Stimulated activated CD8-positive, alpha-beta memory T cell treated with anti-CD3 and anti-CD28 coated beads, Interleukin-4, amount 100 ng/mL, for 4 hours (primary cell): ENCODE measurements at regions not wholly inside any gene's neighbourhood (a gene's known extent, or its start where the extent isn't known, plus 50 kb on each side); places are given as distances from the start of the nearest gene placed in this dataset.
"Not testable (repeated sequence)": the region's sequence is repeated elsewhere in the genome, so short reads cannot be mapped to it uniquely, and the experiment has no call there.

ENCODE experiments used
- DNase-seq, 2 donors: peaks; one replicate each; pipeline ENCODE4 v3.0.0-alpha.2; 2020; ENCODE audit warnings: low read depth in 2 of 2, low spot score in 1 of 2

DNA sequence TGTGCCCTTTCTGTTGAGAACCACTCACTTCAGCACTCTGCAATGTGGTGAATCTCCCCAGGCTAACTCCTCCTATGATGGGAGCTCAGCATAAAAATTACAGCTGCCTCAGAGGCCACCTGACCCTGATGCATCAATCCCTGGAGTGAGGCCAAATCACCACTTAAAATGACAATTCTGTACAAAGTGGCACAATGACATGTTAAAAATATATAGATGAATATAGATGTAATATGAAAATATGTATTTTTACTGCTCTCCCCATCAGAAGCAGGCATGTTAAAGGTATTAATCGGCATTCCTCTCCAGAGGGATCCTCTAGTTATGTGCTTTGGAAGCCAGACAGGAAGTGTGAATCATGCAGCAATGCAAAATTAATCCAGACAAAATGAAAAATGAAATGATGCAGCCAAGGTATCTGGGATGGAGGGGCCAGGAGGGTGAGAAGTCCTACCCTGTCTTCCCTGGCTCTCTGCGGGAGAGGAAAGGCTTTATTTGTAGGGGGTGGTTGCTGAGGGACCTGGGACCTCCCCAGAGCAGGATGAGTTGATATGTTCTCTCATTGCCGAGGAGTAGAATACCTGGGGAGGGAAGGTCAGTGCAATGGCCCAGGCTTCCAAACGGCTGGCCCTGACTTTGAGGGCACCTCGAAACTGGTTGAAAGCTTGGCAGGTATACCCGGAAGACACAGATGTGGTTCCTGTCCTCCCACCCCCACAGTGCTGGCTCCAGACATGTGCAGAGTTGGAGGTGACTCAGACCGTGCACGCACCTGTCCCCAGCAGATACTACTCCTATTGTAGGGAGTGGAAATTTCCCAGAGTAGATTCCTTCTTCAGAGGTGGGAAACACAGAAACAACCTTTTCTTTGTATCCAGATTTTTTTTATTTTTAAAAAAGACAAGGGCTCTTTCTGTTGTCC, 347.9 kb upstream of the NCAM1 start:
- no peak for DNase-seq

DNA sequence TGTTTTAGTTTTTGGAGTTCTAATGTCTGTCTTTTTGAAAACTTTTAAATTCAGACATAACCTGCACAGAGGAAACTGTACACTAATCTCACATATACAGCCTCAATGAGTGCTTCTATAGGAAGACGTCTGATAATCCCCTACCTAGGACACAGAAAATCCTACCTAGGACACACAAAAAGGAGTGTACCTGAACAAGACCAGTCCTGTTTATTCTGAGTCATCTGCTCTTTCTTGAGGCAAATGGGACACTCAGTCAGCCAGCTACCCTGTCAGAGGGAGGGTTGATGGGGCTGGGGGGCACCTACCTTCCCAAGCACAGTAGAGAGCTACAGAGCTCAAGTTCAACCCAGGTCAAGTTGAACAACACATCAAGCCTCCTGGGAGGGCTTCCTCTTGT, 346.6 kb upstream of the NCAM1 start:
- DNase-seq = no peak

DNA sequence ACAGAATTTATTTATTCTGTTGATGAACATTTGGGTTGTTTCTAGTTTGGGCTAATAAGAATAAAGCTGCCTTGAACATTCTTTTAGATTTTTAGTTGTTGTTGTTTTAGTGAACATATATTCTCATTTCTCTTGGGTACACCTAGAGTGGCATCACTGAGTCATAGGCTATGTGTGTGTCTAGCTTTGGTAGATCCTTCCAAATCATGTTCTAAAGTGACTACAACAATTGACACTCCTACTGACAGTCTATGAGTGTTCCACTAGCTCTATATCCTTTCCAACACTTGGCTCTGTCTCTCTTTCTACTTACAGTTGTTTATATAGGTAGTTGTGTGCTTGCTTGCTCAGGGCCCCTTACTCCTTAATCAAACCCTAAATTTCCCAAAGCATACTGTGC, 346.0 kb upstream of the NCAM1 start:
- DNase-seq = no peak

DNA sequence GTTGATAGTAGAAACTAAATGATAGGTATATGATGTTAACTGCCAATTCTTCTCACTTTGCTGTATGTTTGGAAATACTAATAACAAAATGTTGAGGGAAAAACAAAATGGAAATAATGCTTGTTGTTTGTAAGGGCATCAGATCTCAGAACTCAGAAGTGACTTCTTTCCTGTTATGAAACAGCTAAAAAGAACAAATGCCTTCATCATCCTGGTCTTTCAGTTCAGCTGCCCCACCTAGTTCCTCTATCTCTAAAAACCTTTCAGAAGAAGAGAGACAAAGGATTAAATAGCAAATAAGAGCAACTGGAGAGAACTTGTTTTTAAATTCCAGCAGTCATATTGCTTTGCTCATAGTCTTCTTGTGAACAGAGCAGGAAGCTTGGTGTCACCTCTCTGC, 345.3 kb upstream of the NCAM1 start:
- DNase-seq = no peak

DNA sequence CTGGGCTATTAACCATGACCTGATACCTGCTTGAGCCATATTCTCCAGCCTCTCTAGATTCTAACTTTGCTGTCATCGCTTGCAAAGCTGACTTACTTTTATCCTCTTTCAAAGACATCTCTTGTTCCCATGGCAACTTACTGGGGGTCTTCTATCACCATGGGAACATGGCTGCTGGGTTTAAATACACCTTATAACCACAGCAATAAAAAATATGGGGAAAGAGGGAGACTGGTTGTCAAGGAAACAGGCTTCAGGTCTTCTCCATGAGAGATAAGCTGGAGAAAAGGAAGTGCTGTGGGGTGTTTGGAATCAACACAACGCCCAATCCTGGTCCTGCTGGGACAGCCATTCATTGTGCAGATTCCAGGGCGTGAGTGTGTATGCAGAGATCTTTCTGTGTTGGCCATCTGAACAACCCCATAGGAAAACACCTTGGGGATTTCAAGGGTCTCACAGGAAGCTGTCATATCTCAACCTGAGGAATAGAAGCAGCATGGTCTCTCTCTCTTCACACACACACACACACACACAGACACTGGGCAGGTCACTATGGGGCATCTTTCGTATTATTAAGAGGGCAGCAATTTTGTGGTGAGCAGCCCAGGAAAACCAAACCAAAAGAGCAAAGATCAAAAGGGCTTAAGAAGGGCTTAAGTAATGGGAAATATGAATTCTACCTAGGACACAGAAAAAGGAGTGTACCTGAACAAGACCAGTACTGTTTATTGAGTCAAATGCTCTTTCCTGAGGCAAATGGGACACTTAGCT, 344.7 kb upstream of the NCAM1 start:
- DNase-seq = no peak

DNA sequence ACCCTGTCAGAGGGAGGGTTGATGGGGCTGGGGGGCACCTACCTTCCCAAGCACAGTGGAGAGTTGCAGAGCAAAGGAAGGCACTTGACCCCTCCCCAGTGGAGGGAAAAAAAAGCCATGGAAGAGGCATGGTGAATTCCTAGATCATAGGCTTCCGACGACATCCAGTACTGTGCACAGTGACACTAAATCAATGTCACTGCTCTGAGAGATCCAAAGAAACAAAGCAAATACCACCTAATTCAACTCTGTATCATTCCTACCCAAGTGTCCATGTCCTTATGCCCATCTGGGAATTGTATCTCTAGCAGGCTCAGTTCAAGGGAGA, 344.2 kb upstream of the NCAM1 start:
- DNase-seq = no peak

DNA sequence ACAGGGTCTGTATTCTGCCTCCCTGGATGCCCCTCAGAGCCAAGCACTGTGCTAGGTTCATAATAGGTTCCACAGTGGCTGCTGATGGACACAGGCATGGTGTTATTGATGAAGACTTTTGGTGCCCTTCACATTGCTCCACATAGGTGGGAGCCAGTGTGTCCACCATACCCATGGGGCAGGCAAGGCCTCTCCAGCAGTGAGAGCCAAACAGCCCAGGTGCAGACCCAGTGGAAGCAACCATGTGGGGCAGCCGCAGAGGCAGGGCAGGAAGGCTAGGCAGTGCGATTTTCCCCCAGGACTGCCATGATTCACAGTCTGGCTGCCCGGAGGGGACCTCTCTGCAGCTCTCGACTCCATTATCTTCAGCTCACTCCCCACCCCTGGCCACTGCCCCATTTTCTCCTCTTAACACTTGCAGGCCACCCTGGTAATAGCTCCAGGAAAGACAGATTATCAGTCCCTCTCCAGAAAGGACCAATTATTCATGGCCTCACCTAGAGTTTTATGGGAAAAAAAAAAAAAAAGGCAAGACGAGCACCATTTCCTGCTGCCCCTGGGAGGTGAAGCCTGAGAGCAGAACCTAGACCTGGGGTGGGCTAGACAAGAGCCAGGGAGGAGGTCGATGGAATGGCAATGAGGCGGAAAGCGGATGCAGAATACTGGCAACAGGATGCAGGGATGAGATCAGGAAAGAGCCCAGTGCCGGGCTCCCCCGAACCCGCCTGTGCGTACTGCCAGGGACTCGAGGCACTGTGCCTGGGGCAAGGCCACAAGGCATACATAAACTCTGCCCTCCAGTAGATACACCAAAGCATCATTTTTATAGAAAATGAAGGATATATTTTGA, 343.0 kb upstream of the NCAM1 start:
- DNase-seq = no peak

DNA sequence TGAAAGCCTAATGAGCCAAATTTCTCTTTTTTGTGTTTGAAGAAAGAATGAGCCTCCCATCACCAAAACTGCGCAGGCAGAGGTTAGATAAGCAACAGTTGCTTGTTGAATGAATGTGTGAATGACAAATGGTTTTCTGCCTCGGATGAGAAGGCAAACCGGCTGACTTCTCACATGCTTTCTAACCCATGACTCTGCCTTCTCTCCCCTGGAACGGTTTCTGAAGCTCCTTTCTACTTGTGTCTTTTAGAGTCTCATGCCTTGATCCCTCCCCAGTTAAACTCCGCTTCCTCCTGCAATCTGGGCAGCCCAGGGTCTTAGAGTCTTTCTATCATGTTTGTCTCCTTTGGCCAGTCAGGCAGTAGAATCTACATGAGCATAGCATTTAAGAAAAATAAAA, 342.1 kb upstream of the NCAM1 start:
- no peak for DNase-seq

DNA sequence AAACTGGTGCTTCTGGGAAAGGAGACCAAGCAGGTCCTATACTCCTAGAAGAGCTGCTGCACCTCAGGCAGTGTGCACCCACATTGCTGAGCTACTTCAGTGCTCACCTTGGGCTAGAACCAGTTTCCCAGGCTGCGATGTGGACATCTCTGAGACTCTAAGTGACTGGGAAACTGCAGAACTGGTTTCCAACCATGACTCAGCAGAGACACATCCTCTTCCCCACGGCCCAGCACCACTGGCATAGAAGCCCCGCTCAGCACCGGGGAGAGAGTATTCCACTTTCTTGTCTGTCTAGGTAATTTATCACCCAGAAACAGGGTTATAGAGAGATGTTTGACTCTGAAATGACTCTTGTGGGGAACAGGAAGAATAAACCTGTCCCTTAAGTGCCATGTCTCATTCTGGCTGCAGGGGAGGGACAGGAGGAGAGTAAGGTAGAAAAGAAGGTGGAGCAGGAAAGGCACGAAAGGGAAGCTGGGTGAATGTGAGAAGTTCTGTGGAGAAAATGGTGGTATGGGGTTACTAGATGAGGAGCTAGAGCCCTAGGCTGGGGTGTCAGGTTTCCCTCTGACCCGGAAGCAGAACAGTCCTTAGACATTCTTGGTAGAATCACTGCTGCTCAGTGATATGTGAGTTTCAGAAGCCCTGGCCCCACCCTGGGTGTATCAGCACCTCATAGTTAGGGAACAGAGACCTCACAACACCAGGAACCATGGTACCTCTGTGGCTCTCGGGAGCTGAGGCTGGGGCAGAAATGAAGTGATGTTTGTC, 340.4 kb upstream of the NCAM1 start:
- DNase-seq = no peak

DNA sequence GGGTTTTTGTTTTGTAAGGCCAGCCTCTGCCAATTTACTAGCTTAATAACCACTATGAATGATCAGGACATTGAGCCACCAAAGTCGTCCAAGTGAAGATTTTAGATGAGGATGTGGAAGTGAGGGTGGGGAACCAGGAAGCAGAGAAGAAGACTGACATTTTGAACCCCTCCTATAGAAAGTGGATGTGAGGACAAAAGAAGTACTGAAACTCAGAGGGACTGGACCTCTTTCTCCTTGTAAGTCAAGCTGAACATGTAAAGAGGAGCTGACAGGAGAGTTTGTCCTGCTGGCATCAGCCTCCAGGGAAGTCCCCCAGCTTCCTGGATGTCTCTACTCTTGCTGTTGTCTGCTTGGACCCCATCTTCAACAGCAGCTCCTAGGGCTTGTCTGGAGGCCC, 338.2 kb upstream of the NCAM1 start:
- no peak for DNase-seq

DNA sequence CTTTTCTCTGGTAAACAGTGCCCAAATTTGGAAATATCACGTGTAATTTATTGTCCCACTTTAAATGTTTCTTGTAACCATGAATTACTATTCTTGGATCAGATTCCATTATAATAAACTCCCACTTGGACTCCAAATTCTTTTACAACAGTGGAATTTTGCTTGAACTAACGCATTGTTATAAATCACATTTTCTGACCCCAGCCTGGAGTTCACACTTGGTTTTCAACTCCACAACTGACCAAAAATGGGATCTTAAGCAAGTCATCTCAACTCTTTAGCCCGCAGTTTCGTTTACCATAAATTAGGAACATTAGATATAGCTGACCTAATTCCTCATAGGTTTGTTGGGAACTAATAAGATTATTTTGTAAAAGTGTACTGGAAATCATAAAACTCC, 336.8 kb upstream of the NCAM1 start:
- DNase-seq = no peak

DNA sequence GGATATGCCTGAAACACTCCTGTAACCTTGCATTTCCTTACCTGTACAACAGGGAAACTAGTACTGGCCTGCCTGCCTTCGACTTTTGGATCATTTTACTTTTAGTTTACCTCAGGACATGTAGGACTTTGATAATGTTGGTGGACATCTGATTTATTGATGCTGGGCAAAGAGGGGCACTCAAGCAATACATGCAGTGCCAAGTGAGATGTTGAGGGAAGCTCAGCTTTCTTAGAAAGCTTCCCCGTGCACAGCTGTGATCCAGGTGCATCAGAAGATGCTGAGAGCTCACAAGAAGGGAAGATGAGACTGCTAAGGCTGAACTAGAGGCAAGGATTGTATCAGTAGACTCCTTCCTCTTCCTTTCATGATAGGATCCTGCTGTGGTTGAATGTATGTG, 336.2 kb upstream of the NCAM1 start:
- DNase-seq = not testable (repeated sequence)

DNA sequence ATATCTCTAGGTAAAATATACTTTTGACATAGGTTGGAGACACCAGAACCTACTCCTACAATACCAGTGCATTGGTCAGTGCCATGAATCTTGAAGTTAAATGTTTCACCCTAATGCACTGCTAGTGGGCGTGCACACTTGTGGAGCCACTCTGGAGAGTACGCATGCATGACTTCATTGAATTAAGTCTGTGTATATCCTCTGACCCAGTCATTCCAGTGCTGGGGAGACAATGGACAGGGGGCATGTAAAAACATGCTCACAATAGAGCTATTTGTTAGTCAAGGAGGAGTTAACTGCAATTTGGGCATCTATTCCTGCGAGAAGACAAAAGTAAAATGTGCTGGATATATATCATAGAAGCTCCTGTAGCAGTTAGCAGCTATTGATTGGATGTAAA, 335.4 kb upstream of the NCAM1 start:
- no peak for DNase-seq

DNA sequence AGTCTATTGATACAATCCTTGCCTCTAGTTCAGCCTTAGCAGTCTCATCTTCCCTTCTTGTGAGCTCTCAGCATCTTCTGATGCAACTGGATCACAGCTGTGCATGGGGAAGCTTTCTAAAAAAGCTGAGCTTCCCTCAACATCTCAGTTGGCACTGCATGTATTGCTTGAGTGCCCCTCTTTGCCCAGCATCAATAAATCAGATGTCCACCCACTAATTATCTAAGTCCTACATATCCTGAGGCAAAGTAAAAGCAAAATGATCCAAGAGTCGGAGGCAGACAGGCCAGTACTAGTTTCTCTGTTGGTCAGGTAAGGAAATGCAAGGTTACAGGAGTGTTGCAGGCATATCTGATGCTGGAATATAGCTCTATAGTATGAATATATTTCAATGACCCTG, 334.5 kb upstream of the NCAM1 start:
- DNase-seq = no peak

DNA sequence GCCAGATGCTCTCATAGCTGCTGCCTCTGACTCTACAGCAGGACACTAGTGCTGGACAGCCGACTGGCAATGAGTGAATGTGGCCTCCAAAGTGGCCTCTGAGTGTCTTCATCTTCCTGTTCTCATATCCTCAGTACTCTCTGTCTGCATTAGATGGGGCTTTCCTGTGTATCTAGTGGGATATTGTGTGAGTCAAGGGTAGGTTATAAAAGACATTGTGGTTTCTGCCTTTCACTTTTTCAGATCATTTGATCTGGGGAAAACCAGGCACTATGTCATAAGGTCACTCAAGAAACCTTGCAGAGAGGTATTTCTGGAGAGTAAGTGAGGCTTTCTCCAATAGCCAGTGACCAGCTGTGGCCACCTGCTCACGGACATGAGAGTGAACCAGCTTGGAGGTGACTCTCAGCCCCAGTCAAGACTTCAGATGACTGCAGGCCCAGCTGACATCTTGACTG, 333.6 kb upstream of the NCAM1 start:
- no peak for DNase-seq

DNA sequence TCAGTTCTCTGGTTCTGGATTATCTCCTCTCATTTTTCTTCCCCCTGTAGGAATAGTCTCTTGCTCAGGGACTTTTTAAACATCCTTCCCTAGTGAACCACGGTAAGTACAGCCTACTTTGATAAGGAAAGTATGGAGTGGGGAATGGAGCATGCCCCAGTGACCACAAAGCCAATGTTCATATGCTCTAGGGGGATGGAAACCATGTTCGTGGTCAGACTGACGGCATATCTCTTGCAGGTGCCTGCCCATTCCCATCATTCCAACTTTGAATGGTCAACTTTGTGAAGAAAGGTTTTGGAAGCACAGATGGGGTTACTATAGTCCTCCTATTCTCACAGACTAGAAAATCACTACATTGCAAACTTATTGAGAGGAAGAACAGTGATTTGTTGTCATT, 332.5 kb upstream of the NCAM1 start:
- no peak for DNase-seq

DNA sequence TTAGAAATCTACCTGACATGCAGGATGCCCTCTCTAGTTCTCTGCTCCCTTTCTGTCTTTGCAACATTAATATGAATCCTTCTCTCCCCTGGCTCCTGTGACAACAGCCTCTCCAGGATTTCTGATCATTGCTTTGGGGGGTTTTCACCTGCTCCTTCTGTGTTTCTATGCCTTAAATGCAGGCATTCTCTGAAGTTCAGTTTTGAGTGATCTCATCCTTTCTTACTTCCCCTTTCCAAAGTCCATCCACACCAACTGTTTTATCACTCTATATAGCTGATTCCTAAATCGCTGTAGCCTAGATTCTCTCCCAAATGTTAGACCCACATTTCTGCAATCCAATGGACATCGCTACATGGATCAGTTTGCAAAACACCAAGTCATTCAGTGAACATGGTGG, 330.7 kb upstream of the NCAM1 start:
- no peak for DNase-seq

DNA sequence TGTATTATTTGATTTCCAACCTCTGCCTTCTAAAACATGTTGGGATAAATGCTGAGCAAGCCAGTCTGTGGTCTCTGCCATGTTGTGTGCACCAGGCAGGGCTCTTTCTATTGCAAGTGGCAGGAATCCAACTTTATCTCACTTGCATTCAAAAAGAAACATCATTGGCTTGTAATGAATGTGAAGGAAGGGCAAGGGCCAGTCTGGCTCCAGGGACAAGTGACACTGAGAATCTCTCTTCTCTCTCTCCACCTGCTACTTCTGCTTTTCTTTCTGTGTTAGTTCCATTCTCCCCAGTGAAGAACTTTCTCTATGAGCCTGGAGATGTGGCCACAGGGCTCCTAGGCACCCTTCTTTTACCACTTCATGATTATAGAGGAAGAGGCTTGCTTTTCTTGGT, 329.9 kb upstream of the NCAM1 start:
- DNase-seq = no peak

DNA sequence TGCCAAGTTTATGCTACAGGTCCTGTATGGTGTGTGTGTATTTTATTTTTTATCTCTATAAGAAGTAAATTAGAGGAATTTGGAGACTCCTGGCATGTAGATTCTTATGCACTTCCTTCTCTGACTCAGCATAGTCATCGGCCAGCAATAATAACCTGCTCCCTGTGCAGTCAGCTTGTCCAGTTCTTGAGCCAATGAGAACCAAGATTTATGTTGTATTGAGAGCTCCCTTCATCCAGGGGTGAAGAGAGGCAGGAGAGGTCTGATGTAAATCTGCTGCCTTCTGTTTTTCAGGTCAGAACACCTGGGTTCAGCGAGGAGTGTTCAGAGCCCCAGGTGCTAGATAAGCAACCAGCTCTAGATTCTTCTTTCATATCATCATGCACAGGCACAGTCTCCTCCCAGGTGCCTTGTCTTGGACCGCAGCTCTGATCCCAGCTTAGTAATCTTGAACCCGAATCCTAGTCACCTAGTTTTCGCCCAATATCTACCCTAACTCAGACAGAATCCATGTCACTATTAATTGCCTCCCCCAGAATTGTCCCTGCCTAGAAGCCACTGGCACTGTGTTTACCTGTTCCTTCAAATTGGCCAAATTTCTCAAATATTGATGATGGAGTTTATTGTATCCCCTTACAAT, 328.2 kb upstream of the NCAM1 start:
- no peak for DNase-seq

DNA sequence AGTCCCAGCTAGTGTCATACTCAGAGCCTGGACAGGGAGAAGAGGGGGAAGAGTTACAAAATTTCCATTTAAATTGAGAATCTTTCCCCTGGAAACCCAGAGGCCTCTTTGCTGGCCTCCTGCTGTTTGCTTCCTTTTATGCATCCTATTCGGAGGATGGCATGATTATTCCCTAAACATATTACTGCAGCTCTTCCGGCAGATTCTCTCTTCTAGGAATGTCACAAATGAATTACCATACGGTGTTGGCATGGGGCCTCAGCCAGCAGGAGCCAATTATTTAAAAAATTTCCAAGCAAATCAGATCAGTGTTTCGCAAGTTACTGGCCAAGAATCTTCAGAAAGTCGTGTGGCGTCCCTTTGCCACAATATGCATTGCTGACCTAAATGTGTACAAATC, 326.7 kb upstream of the NCAM1 start:
- DNase-seq = no peak
